ENCODE measurements at regions not wholly inside any gene's neighbourhood (a gene's known extent, or its start where the extent isn't known, plus 50 kb on each side); places are given as distances from the start of the nearest gene placed in this dataset.

DNA sequence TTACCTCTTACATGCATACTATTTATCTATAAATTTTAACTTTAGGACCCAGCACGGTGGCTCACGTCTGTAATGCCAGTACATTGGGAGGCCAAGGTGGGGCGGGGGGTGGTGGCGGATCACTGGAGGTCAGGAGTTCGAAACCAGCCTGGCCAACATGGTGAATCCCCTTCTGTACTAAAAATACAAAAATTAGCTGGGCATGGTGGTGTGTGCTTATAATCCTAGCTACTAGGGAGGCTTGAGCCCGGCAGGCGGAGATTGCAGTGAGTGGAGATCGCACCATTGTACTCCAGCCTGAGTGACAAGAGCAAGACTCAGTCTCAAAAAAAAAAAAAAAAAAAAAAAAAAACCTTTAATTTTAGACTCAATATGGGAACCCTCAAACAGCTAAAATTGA lies 1582.6 kb upstream of the NUDT12 start:
- Histone ChIP-seq H3K27me3 (ENCODE audit: control insufficient read depth in 4 of 4, insufficient read depth in 4 of 4, low read length in 3 of 4) (no peaks in the 10 kb centered on the region), H3K9me3 (ENCODE audit: control insufficient read depth in 4 of 4, low read length in 3 of 4) (no peaks in the 10 kb centered on the region), H3K27ac (ENCODE audit: low read depth in 1 of 2, low read length in 2 of 2) (no peak overlapping the region), H3K4me1 (ENCODE audit: control insufficient read depth in 4 of 4, insufficient read depth in 4 of 4, low read length in 3 of 4) (no peaks in the 10 kb centered on the region), H3K36me3 (ENCODE audit: control insufficient read depth in 4 of 4, insufficient read depth in 3 of 4, low read depth in 1 of 4, low read length in 3 of 4) (no peaks in the 10 kb centered on the region), H3K4me3 (ENCODE audit: low read depth in 1 of 3, low read length in 3 of 3) (no peak overlapping the region), H3K9ac (ENCODE audit: low read depth in 1 of 2, low read length in 2 of 2) (no peak overlapping the region)
- TF ChIP-seq, protein P1, sequence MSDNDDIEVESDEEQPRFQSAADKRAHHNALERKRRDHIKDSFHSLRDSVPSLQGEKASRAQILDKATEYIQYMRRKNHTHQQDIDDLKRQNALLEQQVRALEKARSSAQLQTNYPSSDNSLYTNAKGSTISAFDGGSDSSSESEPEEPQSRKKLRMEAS (IDR thresholded peaks at IDR 0.05): no peak
- TF ChIP-seq HNF4A (conservative IDR thresholded peaks at IDR 0.05) (no peak), GABPA (IDR thresholded peaks at IDR 0.05 in 1 of 2, conservative IDR thresholded peaks at IDR 0.05 in 1 of 2) (no peak)
- DNase-seq (ENCODE audit: low spot score): no peak
- WGBS: 94% methylated on average over 8 of the region's 8 CpGs

DNA sequence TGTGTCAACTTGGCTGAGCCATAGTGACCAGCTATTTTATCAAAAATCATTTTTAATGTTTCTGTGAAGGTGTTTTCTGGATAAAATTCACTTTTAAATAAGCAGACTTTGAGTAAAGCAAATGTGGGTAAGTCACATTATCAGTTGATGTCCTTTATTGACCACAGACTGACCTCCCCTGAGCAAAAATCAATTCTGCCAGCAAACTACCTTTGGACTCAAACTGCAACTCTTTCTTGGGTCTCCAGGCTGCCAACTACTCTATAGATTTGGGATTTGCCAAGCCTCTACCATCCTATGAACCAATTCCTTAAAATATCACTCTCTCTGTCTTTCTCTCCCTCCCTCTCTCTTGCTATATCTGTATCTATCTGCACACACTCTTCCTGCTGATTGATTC lies 1571.7 kb upstream of the NUDT12 start:
- DNase-seq (ENCODE audit: low spot score): no peak
- no peaks in the 10 kb centered on the region for H3K36me3 ChIP-seq (ENCODE audit: control insufficient read depth in 4 of 4, insufficient read depth in 3 of 4, low read depth in 1 of 4, low read length in 3 of 4)

DNA sequence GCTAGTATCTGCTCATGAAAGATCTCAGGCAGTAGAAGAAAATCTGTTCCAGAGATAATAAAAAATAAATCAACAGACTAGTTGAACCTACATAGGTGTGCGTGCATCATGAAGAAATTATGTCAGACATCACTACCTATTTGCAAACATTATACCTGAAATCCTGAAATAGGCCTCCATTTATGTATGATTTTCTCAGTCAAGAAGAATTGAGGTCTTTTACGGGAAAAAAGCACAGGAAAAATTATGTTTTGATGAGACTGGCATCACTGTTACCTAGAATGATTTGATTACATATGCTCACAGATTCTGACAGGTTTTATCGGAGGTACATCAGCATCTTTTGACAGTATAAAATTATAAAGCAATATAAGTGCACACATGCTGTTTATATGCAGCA lies 1570.5 kb upstream of the NUDT12 start:
- Histone ChIP-seq H3K4me3 (ENCODE audit: low read depth in 1 of 3, low read length in 3 of 3) (no peak overlapping the region), H3K27me3 (ENCODE audit: control insufficient read depth in 4 of 4, insufficient read depth in 4 of 4, low read length in 3 of 4) (no peaks in the 10 kb centered on the region), H3K4me1 (ENCODE audit: control insufficient read depth in 4 of 4, insufficient read depth in 4 of 4, low read length in 3 of 4) (peaks cover 3 to 11% (median 4%) of the 10 kb centered on the region in 4 donors)
- TF ChIP-seq YY1 (IDR thresholded peaks at IDR 0.05) (no peak), SP1 (IDR thresholded peaks at IDR 0.05) (no peak), RXRA (IDR thresholded peaks at IDR 0.05) (no peak), EGR1 (IDR thresholded peaks at IDR 0.05; ENCODE audit: low read depth in 2 of 2) (no peak), TAF1 (conservative IDR thresholded peaks at IDR 0.05) (no peak), HNF4G (IDR thresholded peaks at IDR 0.05) (no peak), JUND (IDR thresholded peaks at IDR 0.05) (no peak), HNF4A (conservative IDR thresholded peaks at IDR 0.05) (no peak), FOXA1 (IDR thresholded peaks at IDR 0.05) (no peak), GABPA (IDR thresholded peaks at IDR 0.05 in 1 of 2, conservative IDR thresholded peaks at IDR 0.05 in 1 of 2) (no peak), FOXA2 (IDR thresholded peaks at IDR 0.05) (no peak)
- TF ChIP-seq, protein P2, sequence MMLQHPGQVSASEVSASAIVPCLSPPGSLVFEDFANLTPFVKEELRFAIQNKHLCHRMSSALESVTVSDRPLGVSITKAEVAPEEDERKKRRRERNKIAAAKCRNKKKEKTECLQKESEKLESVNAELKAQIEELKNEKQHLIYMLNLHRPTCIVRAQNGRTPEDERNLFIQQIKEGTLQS (IDR thresholded peaks at IDR 0.05): no peak
- TF ChIP-seq, protein P3, sequence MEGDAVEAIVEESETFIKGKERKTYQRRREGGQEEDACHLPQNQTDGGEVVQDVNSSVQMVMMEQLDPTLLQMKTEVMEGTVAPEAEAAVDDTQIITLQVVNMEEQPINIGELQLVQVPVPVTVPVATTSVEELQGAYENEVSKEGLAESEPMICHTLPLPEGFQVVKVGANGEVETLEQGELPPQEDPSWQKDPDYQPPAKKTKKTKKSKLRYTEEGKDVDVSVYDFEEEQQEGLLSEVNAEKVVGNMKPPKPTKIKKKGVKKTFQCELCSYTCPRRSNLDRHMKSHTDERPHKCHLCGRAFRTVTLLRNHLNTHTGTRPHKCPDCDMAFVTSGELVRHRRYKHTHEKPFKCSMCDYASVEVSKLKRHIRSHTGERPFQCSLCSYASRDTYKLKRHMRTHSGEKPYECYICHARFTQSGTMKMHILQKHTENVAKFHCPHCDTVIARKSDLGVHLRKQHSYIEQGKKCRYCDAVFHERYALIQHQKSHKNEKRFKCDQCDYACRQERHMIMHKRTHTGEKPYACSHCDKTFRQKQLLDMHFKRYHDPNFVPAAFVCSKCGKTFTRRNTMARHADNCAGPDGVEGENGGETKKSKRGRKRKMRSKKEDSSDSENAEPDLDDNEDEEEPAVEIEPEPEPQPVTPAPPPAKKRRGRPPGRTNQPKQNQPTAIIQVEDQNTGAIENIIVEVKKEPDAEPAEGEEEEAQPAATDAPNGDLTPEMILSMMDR (IDR thresholded peaks at IDR 0.05; ENCODE audit: low read depth, low read length, missing input control): no peak
- TF ChIP-seq, protein P4, sequence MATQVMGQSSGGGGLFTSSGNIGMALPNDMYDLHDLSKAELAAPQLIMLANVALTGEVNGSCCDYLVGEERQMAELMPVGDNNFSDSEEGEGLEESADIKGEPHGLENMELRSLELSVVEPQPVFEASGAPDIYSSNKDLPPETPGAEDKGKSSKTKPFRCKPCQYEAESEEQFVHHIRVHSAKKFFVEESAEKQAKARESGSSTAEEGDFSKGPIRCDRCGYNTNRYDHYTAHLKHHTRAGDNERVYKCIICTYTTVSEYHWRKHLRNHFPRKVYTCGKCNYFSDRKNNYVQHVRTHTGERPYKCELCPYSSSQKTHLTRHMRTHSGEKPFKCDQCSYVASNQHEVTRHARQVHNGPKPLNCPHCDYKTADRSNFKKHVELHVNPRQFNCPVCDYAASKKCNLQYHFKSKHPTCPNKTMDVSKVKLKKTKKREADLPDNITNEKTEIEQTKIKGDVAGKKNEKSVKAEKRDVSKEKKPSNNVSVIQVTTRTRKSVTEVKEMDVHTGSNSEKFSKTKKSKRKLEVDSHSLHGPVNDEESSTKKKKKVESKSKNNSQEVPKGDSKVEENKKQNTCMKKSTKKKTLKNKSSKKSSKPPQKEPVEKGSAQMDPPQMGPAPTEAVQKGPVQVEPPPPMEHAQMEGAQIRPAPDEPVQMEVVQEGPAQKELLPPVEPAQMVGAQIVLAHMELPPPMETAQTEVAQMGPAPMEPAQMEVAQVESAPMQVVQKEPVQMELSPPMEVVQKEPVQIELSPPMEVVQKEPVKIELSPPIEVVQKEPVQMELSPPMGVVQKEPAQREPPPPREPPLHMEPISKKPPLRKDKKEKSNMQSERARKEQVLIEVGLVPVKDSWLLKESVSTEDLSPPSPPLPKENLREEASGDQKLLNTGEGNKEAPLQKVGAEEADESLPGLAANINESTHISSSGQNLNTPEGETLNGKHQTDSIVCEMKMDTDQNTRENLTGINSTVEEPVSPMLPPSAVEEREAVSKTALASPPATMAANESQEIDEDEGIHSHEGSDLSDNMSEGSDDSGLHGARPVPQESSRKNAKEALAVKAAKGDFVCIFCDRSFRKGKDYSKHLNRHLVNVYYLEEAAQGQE (IDR thresholded peaks at IDR 0.05): no peak
- TF ChIP-seq, protein P1 (IDR thresholded peaks at IDR 0.05): no peak

More for the DNA sequence above, 1571.7 kb upstream of the NUDT12 start:
- no peaks in the 10 kb centered on the region for H3K27me3 ChIP-seq (ENCODE audit: control insufficient read depth in 4 of 4, insufficient read depth in 4 of 4, low read length in 3 of 4)
- peak; percentile 41 to 72 for TF ChIP-seq RXRA (IDR thresholded peaks at IDR 0.05)
- TF ChIP-seq, protein P5, sequence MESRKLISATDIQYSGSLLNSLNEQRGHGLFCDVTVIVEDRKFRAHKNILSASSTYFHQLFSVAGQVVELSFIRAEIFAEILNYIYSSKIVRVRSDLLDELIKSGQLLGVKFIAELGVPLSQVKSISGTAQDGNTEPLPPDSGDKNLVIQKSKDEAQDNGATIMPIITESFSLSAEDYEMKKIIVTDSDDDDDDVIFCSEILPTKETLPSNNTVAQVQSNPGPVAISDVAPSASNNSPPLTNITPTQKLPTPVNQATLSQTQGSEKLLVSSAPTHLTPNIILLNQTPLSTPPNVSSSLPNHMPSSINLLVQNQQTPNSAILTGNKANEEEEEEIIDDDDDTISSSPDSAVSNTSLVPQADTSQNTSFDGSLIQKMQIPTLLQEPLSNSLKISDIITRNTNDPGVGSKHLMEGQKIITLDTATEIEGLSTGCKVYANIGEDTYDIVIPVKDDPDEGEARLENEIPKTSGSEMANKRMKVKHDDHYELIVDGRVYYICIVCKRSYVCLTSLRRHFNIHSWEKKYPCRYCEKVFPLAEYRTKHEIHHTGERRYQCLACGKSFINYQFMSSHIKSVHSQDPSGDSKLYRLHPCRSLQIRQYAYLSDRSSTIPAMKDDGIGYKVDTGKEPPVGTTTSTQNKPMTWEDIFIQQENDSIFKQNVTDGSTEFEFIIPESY (IDR thresholded peaks at IDR 0.05): no peak
- peak; percentile 58 to 79 for TF ChIP-seq HNF4A (conservative IDR thresholded peaks at IDR 0.05)
- TF ChIP-seq RAD21 (IDR thresholded peaks at IDR 0.05): peak in 1 of 2 donors; percentile 6
- no peak for TF ChIP-seq TAF1 (conservative IDR thresholded peaks at IDR 0.05)
- TF ChIP-seq HNF4G (IDR thresholded peaks at IDR 0.05): peak; percentile 65
- peak; percentile 45 for TF ChIP-seq SP1 (IDR thresholded peaks at IDR 0.05)
- TF ChIP-seq JUND (IDR thresholded peaks at IDR 0.05): no peak
- no peak overlapping the region for H3K9ac ChIP-seq (ENCODE audit: low read depth in 1 of 2, low read length in 2 of 2)
- no peak overlapping the region for H3K4me3 ChIP-seq (ENCODE audit: low read depth in 1 of 3, low read length in 3 of 3)
- peaks cover 3 to 11% (median 4%) of the 10 kb centered on the region in 4 donors for H3K4me1 ChIP-seq (ENCODE audit: control insufficient read depth in 4 of 4, insufficient read depth in 4 of 4, low read length in 3 of 4)
- no peak overlapping the region for H3K27ac ChIP-seq (ENCODE audit: low read depth in 1 of 2, low read length in 2 of 2)
- no peaks in the 10 kb centered on the region for H3K9me3 ChIP-seq (ENCODE audit: control insufficient read depth in 4 of 4, low read length in 3 of 4)

More for the DNA sequence above, 1570.5 kb upstream of the NUDT12 start:
- no peak for DNase-seq (ENCODE audit: low spot score)
- H3K36me3 ChIP-seq (ENCODE audit: control insufficient read depth in 4 of 4, insufficient read depth in 3 of 4, low read depth in 1 of 4, low read length in 3 of 4): no peaks in the 10 kb centered on the region
- no peak overlapping the region for H3K27ac ChIP-seq (ENCODE audit: low read depth in 1 of 2, low read length in 2 of 2)
- no peak overlapping the region for H3K9ac ChIP-seq (ENCODE audit: low read depth in 1 of 2, low read length in 2 of 2)
- H3K9me3 ChIP-seq (ENCODE audit: control insufficient read depth in 4 of 4, low read length in 3 of 4): no peaks in the 10 kb centered on the region
- WGBS: 94% methylated on average over 3 of the region's 3 CpGs

Data from liver (tissue), 8 donors.